ENCODE measurements at regions not wholly inside any gene's neighbourhood (a gene's known extent, or its start where the extent isn't known, plus 50 kb on each side); places are given as distances from the start of the nearest gene placed in this dataset.
"Not testable (repeated sequence)": the region's sequence is repeated elsewhere in the genome, so short reads cannot be mapped to it uniquely, and the experiment has no call there.

- no peak for TF ChIP-seq CTCF (IDR thresholded peaks at IDR 0.05; ENCODE audit: insufficient read depth, low read length)
- H3K4me3 ChIP-seq (ENCODE audit: low read depth, low read length): no peak overlapping the region
- no peak for DNase-seq (ENCODE audit: low read depth)
Measured at GRCh38 chr3:145248928-145249327, 912.1 kb downstream of the PLOD2 start.

- no peak overlapping the region for H3K4me3 ChIP-seq (ENCODE audit: low read depth, low read length)
- DNase-seq (ENCODE audit: low read depth): no peak
- TF ChIP-seq CTCF (IDR thresholded peaks at IDR 0.05; ENCODE audit: insufficient read depth, low read length): no peak
Measured at GRCh38 chr3:145251311-145251710, 909.7 kb downstream of the PLOD2 start.

GRCh38 chr3:145257967-145258366 is 903.0 kb downstream of the PLOD2 start:
- DNase-seq (ENCODE audit: low read depth); H3K4me3 ChIP-seq (ENCODE audit: low read depth, low read length): not testable (repeated sequence)

- TF ChIP-seq CTCF (IDR thresholded peaks at IDR 0.05; ENCODE audit: insufficient read depth, low read length): no peak
- DNase-seq (ENCODE audit: low read depth): peak; percentile 32
- no peak overlapping the region for H3K4me3 ChIP-seq (ENCODE audit: low read depth, low read length)
Measured at GRCh38 chr3:145259166-145259880, 901.7 kb downstream of the PLOD2 start.

GRCh38 chr3:145263458-145263857 is 897.5 kb downstream of the PLOD2 start:
- not testable (repeated sequence) for DNase-seq (ENCODE audit: low read depth)

GRCh38 chr3:145266368-145266767 is 894.6 kb downstream of the PLOD2 start:
- no peak for DNase-seq (ENCODE audit: low read depth)
- TF ChIP-seq CTCF (IDR thresholded peaks at IDR 0.05; ENCODE audit: insufficient read depth, low read length): no peak
- no peak overlapping the region for H3K4me3 ChIP-seq (ENCODE audit: low read depth, low read length)

More at GRCh38 chr3:145263458-145263857, 897.5 kb downstream of the PLOD2 start:
- H3K4me3 ChIP-seq (ENCODE audit: low read depth, low read length): not testable (repeated sequence)

- DNase-seq (ENCODE audit: low read depth): no peak
- no peak for TF ChIP-seq CTCF (IDR thresholded peaks at IDR 0.05; ENCODE audit: insufficient read depth, low read length)
Measured at GRCh38 chr3:145269106-145269505, 891.9 kb downstream of the PLOD2 start.

GRCh38 chr3:145272684-145273083 is 888.3 kb downstream of the PLOD2 start:
- DNase-seq (ENCODE audit: low read depth): peak; percentile 50
- H3K4me3 ChIP-seq (ENCODE audit: low read depth, low read length): no peak overlapping the region
- TF ChIP-seq CTCF (IDR thresholded peaks at IDR 0.05; ENCODE audit: insufficient read depth, low read length): no peak

More at GRCh38 chr3:145269106-145269505, 891.9 kb downstream of the PLOD2 start:
- no peak overlapping the region for H3K4me3 ChIP-seq (ENCODE audit: low read depth, low read length)

Measured in fibroblast of the aortic adventitia (primary cell).